ENCODE measurements at regions not wholly inside any gene's neighbourhood (a gene's known extent, or its start where the extent isn't known, plus 50 kb on each side); places are given as distances from the start of the nearest gene placed in this dataset.

DNA sequence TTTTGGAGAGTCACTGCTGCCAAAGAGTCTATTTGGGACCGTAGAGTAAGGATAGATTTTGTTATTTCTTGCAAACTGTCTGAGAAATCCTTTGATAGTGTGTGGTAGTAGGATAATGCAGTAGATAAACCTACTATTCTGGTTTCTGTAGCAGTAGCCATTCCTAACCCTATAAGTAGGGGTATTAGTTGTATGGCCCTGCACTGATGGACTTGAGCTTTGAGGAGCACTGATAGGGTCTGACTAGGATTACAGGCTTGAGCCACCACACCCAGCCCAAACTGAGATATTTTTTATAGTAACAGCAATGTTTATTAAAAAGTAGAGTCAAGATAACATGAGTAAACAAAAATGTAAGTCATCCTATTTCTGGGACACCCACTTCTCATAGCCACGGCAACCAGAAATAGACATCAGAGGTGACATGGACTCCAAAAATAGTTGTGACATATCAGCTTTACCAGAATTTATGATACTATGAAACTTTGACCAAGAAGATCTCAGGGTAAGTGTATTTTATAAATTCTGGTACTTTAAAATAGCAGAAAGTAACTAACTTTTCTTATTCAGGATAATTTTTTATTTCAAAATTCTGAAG, 479.1 kb downstream of the SUCLA2 start:
- TF ChIP-seq, protein P1, sequence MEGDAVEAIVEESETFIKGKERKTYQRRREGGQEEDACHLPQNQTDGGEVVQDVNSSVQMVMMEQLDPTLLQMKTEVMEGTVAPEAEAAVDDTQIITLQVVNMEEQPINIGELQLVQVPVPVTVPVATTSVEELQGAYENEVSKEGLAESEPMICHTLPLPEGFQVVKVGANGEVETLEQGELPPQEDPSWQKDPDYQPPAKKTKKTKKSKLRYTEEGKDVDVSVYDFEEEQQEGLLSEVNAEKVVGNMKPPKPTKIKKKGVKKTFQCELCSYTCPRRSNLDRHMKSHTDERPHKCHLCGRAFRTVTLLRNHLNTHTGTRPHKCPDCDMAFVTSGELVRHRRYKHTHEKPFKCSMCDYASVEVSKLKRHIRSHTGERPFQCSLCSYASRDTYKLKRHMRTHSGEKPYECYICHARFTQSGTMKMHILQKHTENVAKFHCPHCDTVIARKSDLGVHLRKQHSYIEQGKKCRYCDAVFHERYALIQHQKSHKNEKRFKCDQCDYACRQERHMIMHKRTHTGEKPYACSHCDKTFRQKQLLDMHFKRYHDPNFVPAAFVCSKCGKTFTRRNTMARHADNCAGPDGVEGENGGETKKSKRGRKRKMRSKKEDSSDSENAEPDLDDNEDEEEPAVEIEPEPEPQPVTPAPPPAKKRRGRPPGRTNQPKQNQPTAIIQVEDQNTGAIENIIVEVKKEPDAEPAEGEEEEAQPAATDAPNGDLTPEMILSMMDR (IDR thresholded peaks at IDR 0.05): no peak
- TF ChIP-seq POLR2A (IDR thresholded peaks at IDR 0.05): no peak
